NCI-H460 (cell line): ENCODE measurements at regions not wholly inside any gene's neighbourhood (a gene's known extent, or its start where the extent isn't known, plus 50 kb on each side); places are given as distances from the start of the nearest gene placed in this dataset.
"Not testable (repeated sequence)": the region's sequence is repeated elsewhere in the genome, so short reads cannot be mapped to it uniquely, and the experiment has no call there.

Experiments used
- DNase-seq: peaks from one replicate; pipeline ENCODE4 v3.0.0-alpha.2; 2016; ENCODE audit warnings: low read depth; ENCODE audit errors: extremely low read depth

GRCh38 chr3:95781598-95781997 is 1032.8 kb upstream of the EPHA6 start:
- no peak for DNase-seq

- no peak for DNase-seq
These were observed 1025.3 kb upstream of the EPHA6 start for GRCh38 chr3:95789111-95789510.

DNA sequence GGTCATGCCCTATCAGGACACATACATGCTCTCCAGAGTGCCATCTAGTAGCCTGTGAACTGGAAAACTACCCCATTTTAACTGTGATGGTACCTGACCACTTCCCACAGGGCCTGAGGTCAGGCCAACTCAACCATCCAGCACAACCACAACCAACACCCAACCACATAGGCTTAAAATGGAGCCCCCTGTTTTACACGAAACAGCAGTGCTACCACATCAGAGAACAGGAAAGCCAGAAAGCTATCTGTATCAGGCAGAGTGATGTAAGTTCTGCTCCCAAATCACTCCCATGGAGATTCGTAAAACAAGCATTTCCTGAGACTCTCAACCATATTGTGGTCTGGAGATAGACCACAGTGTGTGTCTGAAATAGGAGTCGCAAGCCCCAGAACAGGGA is 1017.3 kb upstream of the EPHA6 start:
- DNase-seq: no peak

- DNase-seq: no peak
These were observed 1015.8 kb upstream of the EPHA6 start for GRCh38 chr3:95798628-95799027.

- no peak for DNase-seq
These were observed 1003.9 kb upstream of the EPHA6 start for GRCh38 chr3:95810462-95810861.

GRCh38 chr3:95813244-95813643 is 1001.1 kb upstream of the EPHA6 start:
- DNase-seq: no peak

GRCh38 chr3:95815828-95816227 is 998.6 kb upstream of the EPHA6 start:
- no peak for DNase-seq

- DNase-seq: no peak
These were observed 988.0 kb upstream of the EPHA6 start for GRCh38 chr3:95826419-95826818.

GRCh38 chr3:95832146-95832545 is 982.2 kb upstream of the EPHA6 start:
- no peak for DNase-seq

GRCh38 chr3:95860628-95861027 is 953.8 kb upstream of the EPHA6 start:
- not testable (repeated sequence) for DNase-seq

- DNase-seq: no peak
These were observed 930.6 kb upstream of the EPHA6 start for GRCh38 chr3:95883801-95884200.

GRCh38 chr3:95886616-95887015 is 927.8 kb upstream of the EPHA6 start:
- DNase-seq: no peak

- DNase-seq: no peak
These were observed 927.3 kb upstream of the EPHA6 start for GRCh38 chr3:95887114-95887513.

DNA sequence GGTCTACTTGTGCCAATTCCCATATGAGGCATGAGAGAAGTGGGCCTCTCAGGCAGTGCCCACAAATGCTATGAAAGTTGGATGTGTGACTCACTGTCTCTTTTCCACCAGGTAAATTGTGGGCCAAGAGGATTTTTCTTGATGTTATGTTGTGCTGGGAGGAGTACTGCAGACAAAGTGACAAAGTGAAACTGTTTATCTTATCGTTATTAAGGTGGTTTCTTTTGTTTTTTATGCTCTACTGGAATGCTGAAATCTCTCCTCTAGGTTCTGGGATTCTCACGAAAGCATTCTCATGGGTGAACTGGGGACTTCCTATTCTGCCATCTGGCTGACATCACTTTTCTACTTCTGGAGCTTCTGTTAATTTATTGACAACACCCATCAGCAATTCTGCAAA is 919.6 kb upstream of the EPHA6 start:
- DNase-seq: no peak

DNA sequence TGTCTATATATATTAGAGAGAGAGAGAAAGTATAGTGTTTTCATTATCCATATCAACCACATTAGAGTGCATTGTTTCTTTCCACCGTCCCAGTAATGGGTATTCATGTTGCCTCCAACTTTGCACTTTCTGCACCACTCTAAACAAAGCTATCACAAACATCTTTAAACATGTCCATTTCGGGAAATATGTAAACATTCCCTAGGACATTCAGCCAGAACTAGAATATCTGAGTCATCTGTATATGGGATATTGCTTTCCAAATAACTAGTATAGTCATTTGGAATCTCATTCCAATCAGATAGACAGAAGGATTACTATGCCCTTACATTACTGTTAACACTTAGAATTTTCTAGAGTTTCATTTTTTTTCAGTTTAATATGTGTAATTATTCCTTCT is 914.9 kb upstream of the EPHA6 start:
- no peak for DNase-seq

DNA sequence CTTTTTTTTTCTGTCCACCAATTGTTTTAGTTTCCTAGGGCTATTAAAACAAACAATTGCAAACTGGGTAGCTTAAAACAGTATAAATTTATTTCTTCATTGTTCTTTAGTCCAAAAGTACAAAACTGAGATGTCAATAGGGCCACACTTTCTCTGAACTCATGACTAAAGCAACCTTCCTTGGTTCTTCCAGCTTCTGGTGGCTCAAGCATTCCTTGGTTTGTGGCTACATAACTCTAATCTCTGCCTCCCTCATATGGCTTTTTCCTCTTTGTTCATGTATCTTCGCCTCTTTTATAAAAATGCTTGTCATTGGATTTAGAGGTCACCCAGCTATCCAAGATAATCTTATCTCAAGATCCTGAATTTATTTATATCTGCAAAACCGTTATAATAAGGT is 914.5 kb upstream of the EPHA6 start:
- no peak for DNase-seq

DNA sequence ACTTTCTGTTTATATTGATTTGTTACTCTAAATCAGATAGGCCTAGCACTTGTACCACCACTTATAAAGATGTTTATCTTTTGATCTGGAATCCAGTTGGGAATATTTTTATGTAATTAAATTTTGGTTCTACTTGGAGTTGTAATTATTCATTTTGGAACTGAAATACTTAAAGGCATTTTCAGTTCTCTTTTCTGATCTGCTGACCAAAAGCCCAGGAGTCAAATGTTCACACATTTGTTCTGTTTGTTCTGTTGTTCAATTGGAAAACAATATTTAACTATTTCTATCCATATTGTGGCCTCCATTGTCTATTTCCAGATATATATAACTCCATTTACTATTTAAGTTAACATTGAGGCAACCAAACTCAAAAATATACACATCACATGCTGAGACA is 912.4 kb upstream of the EPHA6 start:
- DNase-seq: no peak

DNA sequence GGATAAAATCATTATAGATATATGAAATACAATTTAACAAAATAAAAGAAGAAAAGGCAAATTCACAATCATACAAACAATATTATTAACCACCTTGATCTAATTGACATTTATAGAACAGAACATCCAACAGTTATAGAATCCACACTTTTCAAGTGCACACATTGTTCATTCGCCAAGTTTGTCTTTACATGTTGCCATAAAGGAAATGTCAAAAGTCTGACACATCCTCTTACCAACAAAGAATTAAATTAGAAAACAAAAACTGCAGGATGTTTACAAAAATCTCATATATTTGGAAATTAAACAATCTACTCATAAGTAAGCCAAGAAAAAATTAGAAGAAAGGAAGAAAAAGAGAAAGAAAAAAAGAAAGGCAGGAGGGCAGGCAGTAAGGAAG is 909.2 kb upstream of the EPHA6 start:
- no peak for DNase-seq

GRCh38 chr3:95911767-95912166 is 902.6 kb upstream of the EPHA6 start:
- no peak for DNase-seq

DNA sequence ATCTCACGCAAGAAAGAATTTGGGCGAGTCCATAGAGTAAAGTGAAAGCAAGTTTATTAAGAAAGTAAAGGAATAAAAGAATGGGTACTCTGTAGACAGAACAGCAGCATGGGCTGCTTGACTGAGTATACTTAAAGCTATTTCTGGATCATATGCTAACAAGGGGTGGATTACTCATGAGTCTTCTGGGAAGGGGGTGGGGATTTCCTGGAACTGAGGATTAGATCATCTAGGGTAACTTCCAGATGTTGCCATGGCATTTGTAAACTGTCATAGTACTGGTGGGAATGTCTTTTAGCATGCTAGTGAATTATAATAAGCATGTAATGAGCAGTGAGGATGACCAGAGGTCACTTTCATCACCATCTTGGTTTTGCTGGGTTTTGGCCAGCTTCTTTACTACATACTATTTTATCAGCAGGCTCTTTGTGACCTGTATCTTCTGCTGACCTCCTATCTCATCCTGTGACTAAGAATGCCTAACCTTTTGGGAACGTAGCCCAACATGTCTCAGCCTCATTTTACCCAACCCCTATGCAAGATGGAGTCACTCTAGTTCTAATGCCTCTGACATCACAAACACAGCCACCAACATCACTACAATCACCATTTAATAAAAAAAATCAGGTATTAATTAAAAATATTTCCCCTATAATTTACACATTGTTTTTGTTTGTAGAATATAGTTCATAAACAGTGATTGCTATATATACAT is 890.7 kb upstream of the EPHA6 start:
- no peak for DNase-seq

DNA sequence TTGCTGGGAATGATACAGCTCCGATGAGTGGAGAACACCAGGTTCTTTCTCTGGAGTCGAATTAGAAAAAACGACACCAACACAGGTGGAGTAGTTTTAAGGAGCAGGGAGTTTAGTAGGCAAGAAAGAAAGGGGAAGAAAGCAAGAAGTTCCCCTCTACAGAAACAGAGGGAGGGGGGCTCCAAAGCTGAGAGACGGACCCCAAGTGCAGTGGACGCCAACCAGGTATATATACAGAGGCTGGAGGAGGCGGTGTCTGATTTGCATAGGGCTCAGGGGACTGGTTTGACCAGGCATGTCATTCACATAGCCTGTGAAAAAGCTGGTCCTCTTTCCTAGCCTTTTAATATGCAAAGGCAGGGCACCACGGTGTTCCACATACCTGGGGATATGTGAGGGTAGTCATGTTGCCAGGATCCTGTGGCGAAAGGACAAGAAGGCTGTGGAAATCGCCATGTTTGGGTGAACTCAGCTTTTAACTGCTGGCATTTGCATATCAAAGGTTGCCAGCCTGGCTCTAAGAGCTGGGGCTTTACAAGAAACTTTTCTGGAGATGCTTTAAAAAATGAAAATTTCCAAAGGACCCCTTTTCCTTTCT is 887.4 kb upstream of the EPHA6 start:
- no peak for DNase-seq

DNA sequence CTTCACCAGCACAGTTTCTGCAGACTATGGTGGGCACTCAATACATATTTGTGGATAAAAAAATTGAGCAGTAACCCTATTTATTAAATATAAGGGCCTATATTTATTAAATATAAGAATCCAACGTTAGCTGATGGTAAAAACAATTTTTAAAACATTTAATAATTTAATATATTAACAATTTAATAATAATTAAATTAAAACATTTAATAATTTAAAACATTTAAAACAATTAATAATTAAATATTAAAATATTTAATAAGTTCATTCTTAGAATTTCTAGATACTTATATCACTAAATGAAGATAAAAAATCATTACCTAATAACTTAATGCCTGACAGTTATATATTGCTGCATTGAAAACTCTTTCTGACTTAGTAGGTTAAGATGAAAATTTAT is 880.2 kb upstream of the EPHA6 start:
- no peak for DNase-seq
